ENCODE measurements at regions not wholly inside any gene's neighbourhood (a gene's known extent, or its start where the extent isn't known, plus 50 kb on each side); places are given as distances from the start of the nearest gene placed in this dataset.

GRCh38 chr1:95326023-95326422, 92.0 kb downstream of the RWDD3 start:
- Mint-ChIP-seq H3K36me3 (ENCODE audit: insufficient read depth) (no peaks in the 10 kb centered on the region), H3K9me3 (no peaks in the 10 kb centered on the region), H3K4me1 (no peaks in the 10 kb centered on the region), H3K27me3 (peaks cover 10% of the 10 kb centered on the region), H3K4me3 (no peak overlapping the region), H3K27ac (ENCODE audit: low read depth) (no peak overlapping the region)
- DNase-seq (ENCODE audit: low spot score in 2 of 2) (no peak), ATAC-seq (replicated peaks; ENCODE audit: extremely low read depth, poor library complexity, severe bottlenecking) (no peak)

- Mint-ChIP-seq H3K27ac (ENCODE audit: low read depth) (no peak overlapping the region), H3K4me3 (no peak overlapping the region), H3K9me3 (no peaks in the 10 kb centered on the region), H3K4me1 (no peaks in the 10 kb centered on the region), H3K27me3 (no peaks in the 10 kb centered on the region), H3K36me3 (ENCODE audit: insufficient read depth) (no peaks in the 10 kb centered on the region)
- no peak for ATAC-seq (replicated peaks; ENCODE audit: extremely low read depth, poor library complexity, severe bottlenecking)
- DNase-seq (ENCODE audit: low spot score in 2 of 2) = no peak
Observed at GRCh38 chr1:95332754-95333153, 98.7 kb downstream of the RWDD3 start.

GRCh38 chr1:95339377-95339776, 105.4 kb downstream of the RWDD3 start:
- no peak for ATAC-seq (replicated peaks; ENCODE audit: extremely low read depth, poor library complexity, severe bottlenecking)
- DNase-seq (ENCODE audit: low spot score in 2 of 2) = no peak
- no peaks in the 10 kb centered on the region for H3K27me3 Mint-ChIP-seq
- H3K4me1 Mint-ChIP-seq = no peaks in the 10 kb centered on the region
- no peaks in the 10 kb centered on the region for H3K9me3 Mint-ChIP-seq
- no peaks in the 10 kb centered on the region for H3K36me3 Mint-ChIP-seq (ENCODE audit: insufficient read depth)
- H3K27ac Mint-ChIP-seq (ENCODE audit: low read depth) = no peak overlapping the region
- H3K4me3 Mint-ChIP-seq = no peak overlapping the region

- Mint-ChIP-seq H3K9me3 (no peaks in the 10 kb centered on the region), H3K4me3 (no peak overlapping the region), H3K27me3 (no peaks in the 10 kb centered on the region), H3K36me3 (ENCODE audit: insufficient read depth) (no peaks in the 10 kb centered on the region), H3K4me1 (no peaks in the 10 kb centered on the region), H3K27ac (ENCODE audit: low read depth) (no peak overlapping the region)
- ATAC-seq (replicated peaks; ENCODE audit: extremely low read depth, poor library complexity, severe bottlenecking) = no peak
- DNase-seq (ENCODE audit: low spot score in 2 of 2) = no peak
Observed at GRCh38 chr1:95340061-95340460, 106.1 kb downstream of the RWDD3 start.

- H3K27me3 Mint-ChIP-seq = peaks cover 5% of the 10 kb centered on the region
- H3K9me3 Mint-ChIP-seq = peaks cover under 1% of the 10 kb centered on the region
- H3K36me3 Mint-ChIP-seq (ENCODE audit: insufficient read depth) = no peaks in the 10 kb centered on the region
- H3K4me3 Mint-ChIP-seq = no peak overlapping the region
- DNase-seq (ENCODE audit: low spot score in 2 of 2) (no peak), ATAC-seq (replicated peaks; ENCODE audit: extremely low read depth, poor library complexity, severe bottlenecking) (no peak)
- no peaks in the 10 kb centered on the region for H3K4me1 Mint-ChIP-seq
- H3K27ac Mint-ChIP-seq (ENCODE audit: low read depth) = no peak overlapping the region
Observed at GRCh38 chr1:95352767-95353166, 118.8 kb downstream of the RWDD3 start.

- Mint-ChIP-seq H3K9me3 (no peaks in the 10 kb centered on the region), H3K4me1 (no peaks in the 10 kb centered on the region), H3K4me3 (no peak overlapping the region), H3K27ac (ENCODE audit: low read depth) (no peak overlapping the region), H3K36me3 (ENCODE audit: insufficient read depth) (no peaks in the 10 kb centered on the region), H3K27me3 (peaks cover under 1% of the 10 kb centered on the region)
- ATAC-seq (replicated peaks; ENCODE audit: extremely low read depth, poor library complexity, severe bottlenecking) (no peak), DNase-seq (ENCODE audit: low spot score in 2 of 2) (no peak)
Observed at GRCh38 chr1:95353194-95353593, 119.2 kb downstream of the RWDD3 start.

- peaks cover 5% of the 10 kb centered on the region for H3K9me3 Mint-ChIP-seq
- ATAC-seq (replicated peaks; ENCODE audit: extremely low read depth, poor library complexity, severe bottlenecking) (no peak), DNase-seq (ENCODE audit: low spot score in 2 of 2) (no peak)
- H3K4me3 Mint-ChIP-seq = no peak overlapping the region
- H3K36me3 Mint-ChIP-seq (ENCODE audit: insufficient read depth) = no peaks in the 10 kb centered on the region
- no peak overlapping the region for H3K27ac Mint-ChIP-seq (ENCODE audit: low read depth)
- no peaks in the 10 kb centered on the region for H3K4me1 Mint-ChIP-seq
- H3K27me3 Mint-ChIP-seq = no peaks in the 10 kb centered on the region
Observed at GRCh38 chr1:95364546-95364945, 130.5 kb downstream of the RWDD3 start.

- Mint-ChIP-seq H3K36me3 (ENCODE audit: insufficient read depth) (no peaks in the 10 kb centered on the region), H3K4me3 (no peak overlapping the region)
- no peak for ATAC-seq (replicated peaks; ENCODE audit: extremely low read depth, poor library complexity, severe bottlenecking)
Observed at GRCh38 chr1:95366498-95366897, 132.5 kb downstream of the RWDD3 start.

GRCh38 chr1:95368178-95368577, 134.2 kb downstream of the RWDD3 start:
- H3K4me3 Mint-ChIP-seq = no peak overlapping the region
- H3K4me1 Mint-ChIP-seq = no peaks in the 10 kb centered on the region
- H3K27ac Mint-ChIP-seq (ENCODE audit: low read depth) = no peak overlapping the region
- H3K27me3 Mint-ChIP-seq = no peaks in the 10 kb centered on the region
- ATAC-seq (replicated peaks; ENCODE audit: extremely low read depth, poor library complexity, severe bottlenecking) (no peak), DNase-seq (ENCODE audit: low spot score in 2 of 2) (no peak)
- no peaks in the 10 kb centered on the region for H3K36me3 Mint-ChIP-seq (ENCODE audit: insufficient read depth)
- no peaks in the 10 kb centered on the region for H3K9me3 Mint-ChIP-seq

More at GRCh38 chr1:95366498-95366897, 132.5 kb downstream of the RWDD3 start:
- DNase-seq (ENCODE audit: low spot score in 2 of 2) = no peak
- peaks cover 5% of the 10 kb centered on the region for H3K9me3 Mint-ChIP-seq
- no peak overlapping the region for H3K27ac Mint-ChIP-seq (ENCODE audit: low read depth)
- H3K27me3 Mint-ChIP-seq = no peaks in the 10 kb centered on the region
- no peaks in the 10 kb centered on the region for H3K4me1 Mint-ChIP-seq

- DNase-seq (ENCODE audit: low spot score in 2 of 2) = no peak
- no peaks in the 10 kb centered on the region for H3K4me1 Mint-ChIP-seq
- H3K27me3 Mint-ChIP-seq = no peaks in the 10 kb centered on the region
- H3K4me3 Mint-ChIP-seq = no peak overlapping the region
- no peak for ATAC-seq (replicated peaks; ENCODE audit: extremely low read depth, poor library complexity, severe bottlenecking)
- H3K36me3 Mint-ChIP-seq (ENCODE audit: insufficient read depth) = no peaks in the 10 kb centered on the region
- H3K9me3 Mint-ChIP-seq = no peaks in the 10 kb centered on the region
- H3K27ac Mint-ChIP-seq (ENCODE audit: low read depth) = no peak overlapping the region
Observed at GRCh38 chr1:95369985-95370690, 136.1 kb downstream of the RWDD3 start.

GRCh38 chr1:95370691-95371562, 136.9 kb downstream of the RWDD3 start:
- H3K9me3 Mint-ChIP-seq = no peaks in the 10 kb centered on the region
- no peaks in the 10 kb centered on the region for H3K36me3 Mint-ChIP-seq (ENCODE audit: insufficient read depth)
- no peaks in the 10 kb centered on the region for H3K4me1 Mint-ChIP-seq
- ATAC-seq (replicated peaks; ENCODE audit: extremely low read depth, poor library complexity, severe bottlenecking) (no peak), DNase-seq (ENCODE audit: low spot score in 2 of 2) (no peak)
- H3K4me3 Mint-ChIP-seq = no peak overlapping the region
- H3K27me3 Mint-ChIP-seq = no peaks in the 10 kb centered on the region
- H3K27ac Mint-ChIP-seq (ENCODE audit: low read depth) = no peak overlapping the region

GRCh38 chr1:95371666-95372282, 137.8 kb downstream of the RWDD3 start:
- no peak for DNase-seq (ENCODE audit: low spot score in 2 of 2)
- Mint-ChIP-seq H3K9me3 (no peaks in the 10 kb centered on the region), H3K4me1 (no peaks in the 10 kb centered on the region)

GRCh38 chr1:95375174-95375573, 141.2 kb downstream of the RWDD3 start:
- Mint-ChIP-seq H3K27ac (ENCODE audit: low read depth) (no peak overlapping the region), H3K9me3 (no peaks in the 10 kb centered on the region), H3K36me3 (ENCODE audit: insufficient read depth) (no peaks in the 10 kb centered on the region), H3K27me3 (no peaks in the 10 kb centered on the region), H3K4me1 (no peaks in the 10 kb centered on the region), H3K4me3 (no peak overlapping the region)
- ATAC-seq (replicated peaks; ENCODE audit: extremely low read depth, poor library complexity, severe bottlenecking) (no peak), DNase-seq (ENCODE audit: low spot score in 2 of 2) (no peak)

More at GRCh38 chr1:95371666-95372282, 137.8 kb downstream of the RWDD3 start:
- H3K27me3 Mint-ChIP-seq = no peaks in the 10 kb centered on the region
- H3K36me3 Mint-ChIP-seq (ENCODE audit: insufficient read depth) = no peaks in the 10 kb centered on the region
- no peak overlapping the region for H3K4me3 Mint-ChIP-seq
- no peak overlapping the region for H3K27ac Mint-ChIP-seq (ENCODE audit: low read depth)
- ATAC-seq (replicated peaks; ENCODE audit: extremely low read depth, poor library complexity, severe bottlenecking) = no peak
